ENCODE measurements at regions not wholly inside any gene's neighbourhood (a gene's known extent, or its start where the extent isn't known, plus 50 kb on each side); places are given as distances from the start of the nearest gene placed in this dataset.
"Not testable (repeated sequence)": the region's sequence is repeated elsewhere in the genome, so short reads cannot be mapped to it uniquely, and the experiment has no call there.

- DNase-seq (ENCODE audit: low read depth), result no peak
Measured at GRCh38 chr4:58360354-58361133, 1250.4 kb upstream of the IGFBP7 start.

GRCh38 chr4:58359590-58359989 is 1249.4 kb upstream of the IGFBP7 start:
- DNase-seq (ENCODE audit: low read depth), result no peak

- no peak for DNase-seq (ENCODE audit: low read depth)
Measured at GRCh38 chr4:58357947-58358346, 1247.8 kb upstream of the IGFBP7 start.

DNA sequence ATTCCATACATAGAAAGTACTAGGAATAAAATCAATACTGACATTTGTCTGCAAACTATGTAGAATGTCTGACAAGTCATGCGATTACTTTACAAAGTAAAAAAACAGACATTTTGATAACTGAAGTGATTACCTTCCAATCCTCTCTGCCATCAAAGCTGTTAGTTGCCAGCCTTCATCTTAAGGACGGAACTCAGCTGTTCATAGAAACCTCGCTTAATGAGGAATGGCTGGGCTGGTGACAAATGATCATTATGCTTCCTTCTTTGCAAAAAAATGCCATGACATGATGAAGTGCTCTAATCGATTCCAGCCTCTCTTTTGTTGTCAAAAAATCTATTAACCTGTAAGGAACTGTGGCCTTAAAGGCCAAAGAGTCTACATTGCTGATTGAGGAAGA is 1214.9 kb upstream of the IGFBP7 start:
- no peak for DNase-seq (ENCODE audit: low read depth)

GRCh38 chr4:58313444-58313843 is 1203.3 kb upstream of the IGFBP7 start:
- no peak for DNase-seq (ENCODE audit: low read depth)

DNA sequence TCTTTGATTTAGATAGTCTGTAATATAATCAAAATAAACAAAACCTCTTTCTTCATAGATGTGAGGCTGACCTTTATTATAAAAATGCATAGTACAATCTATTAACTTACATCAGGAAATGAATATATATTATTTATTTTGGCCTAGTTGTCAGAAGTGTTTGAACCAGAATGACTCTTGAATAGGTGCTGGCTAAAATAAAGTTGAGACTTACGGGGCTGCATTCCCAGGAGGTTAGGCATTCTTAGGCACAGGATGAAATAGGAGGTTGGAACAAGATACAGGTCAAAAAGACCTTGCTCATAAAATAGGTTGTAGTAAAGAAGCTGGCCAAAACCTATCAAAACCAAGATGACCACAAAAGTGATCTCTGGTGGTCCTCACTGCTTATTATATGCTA is 1193.3 kb upstream of the IGFBP7 start:
- DNase-seq (ENCODE audit: low read depth), result no peak

DNA sequence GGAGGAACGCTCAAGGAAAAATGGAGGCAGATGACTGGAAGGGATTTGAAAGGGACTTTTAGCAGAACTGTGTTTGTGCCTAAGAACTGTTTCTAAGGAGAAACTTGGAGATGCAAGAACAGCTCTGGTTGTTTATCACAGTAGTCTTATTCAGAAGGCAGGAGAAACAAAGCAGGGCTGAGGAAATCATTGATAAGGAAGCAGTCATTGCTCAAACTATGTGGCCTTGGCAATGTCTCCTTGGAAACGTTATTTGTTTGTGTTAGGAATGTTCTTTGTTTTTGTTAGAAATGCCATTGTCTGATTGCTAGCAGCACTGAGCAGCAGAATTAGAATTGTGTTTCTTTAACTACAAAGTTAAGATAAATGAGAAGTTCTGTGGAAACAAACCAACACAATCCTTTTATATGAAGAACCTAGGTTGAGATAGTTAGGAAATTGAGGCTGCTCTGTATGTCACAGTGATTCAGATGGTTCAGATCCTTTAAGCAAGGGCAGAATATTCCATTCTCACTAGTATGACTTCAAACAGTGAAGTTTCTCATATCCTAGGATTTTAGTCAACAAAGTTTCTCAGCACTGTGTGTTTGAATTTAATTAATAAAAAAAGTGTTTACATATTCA is 1191.3 kb upstream of the IGFBP7 start:
- DNase-seq (ENCODE audit: low read depth), result no peak

GRCh38 chr4:58286335-58286734 is 1176.2 kb upstream of the IGFBP7 start:
- no peak for DNase-seq (ENCODE audit: low read depth)

- not testable (repeated sequence) for DNase-seq (ENCODE audit: low read depth)
Measured at GRCh38 chr4:58280928-58281327, 1170.7 kb upstream of the IGFBP7 start.

- no peak for DNase-seq (ENCODE audit: low read depth)
Measured at GRCh38 chr4:58275856-58276255, 1165.7 kb upstream of the IGFBP7 start.

GRCh38 chr4:58274553-58274952 is 1164.4 kb upstream of the IGFBP7 start:
- no peak for DNase-seq (ENCODE audit: low read depth)

GRCh38 chr4:58272311-58272710 is 1162.1 kb upstream of the IGFBP7 start:
- DNase-seq (ENCODE audit: low read depth), result no peak

GRCh38 chr4:58265734-58266133 is 1155.5 kb upstream of the IGFBP7 start:
- no peak for DNase-seq (ENCODE audit: low read depth)

GRCh38 chr4:58261526-58261925 is 1151.3 kb upstream of the IGFBP7 start:
- DNase-seq (ENCODE audit: low read depth), result no peak

DNA sequence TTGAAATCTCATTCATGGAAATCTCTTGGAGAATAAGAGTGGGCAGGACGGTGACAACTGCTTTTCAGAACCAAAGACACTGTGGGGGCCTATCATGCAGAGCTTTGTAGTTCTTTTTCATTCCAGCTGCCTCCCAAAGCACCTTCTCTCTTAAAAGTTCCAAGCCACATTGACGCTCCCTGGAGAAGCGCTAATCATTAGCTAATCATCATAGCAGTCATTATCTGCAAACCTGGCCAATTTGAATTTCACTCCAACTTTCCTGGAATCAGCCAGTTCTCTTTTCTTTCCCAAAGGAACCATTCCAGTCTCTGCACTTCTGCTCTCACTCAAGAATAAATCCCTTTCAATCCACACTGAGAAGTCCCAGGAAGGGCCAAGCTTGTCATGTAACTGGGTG is 1144.1 kb upstream of the IGFBP7 start:
- no peak for DNase-seq (ENCODE audit: low read depth)

DNA sequence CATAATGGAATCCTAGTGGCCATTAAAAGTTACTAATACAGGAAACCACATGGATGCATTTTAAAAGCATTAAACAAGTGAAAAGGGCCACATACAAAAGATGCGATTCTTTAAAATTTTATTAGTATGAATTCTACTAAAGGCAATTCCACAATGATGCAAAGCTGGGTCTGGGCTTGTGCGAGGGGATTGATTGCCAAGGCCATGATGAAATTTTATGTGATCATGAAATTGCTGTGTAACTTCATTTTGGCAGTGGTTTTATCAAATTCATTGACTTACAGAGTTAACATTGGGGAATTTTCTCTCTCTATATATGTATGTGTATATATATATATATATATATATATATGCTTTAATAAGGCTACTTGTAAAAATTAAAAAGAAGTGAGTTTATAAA is 1142.5 kb upstream of the IGFBP7 start:
- no peak for DNase-seq (ENCODE audit: low read depth)

DNA sequence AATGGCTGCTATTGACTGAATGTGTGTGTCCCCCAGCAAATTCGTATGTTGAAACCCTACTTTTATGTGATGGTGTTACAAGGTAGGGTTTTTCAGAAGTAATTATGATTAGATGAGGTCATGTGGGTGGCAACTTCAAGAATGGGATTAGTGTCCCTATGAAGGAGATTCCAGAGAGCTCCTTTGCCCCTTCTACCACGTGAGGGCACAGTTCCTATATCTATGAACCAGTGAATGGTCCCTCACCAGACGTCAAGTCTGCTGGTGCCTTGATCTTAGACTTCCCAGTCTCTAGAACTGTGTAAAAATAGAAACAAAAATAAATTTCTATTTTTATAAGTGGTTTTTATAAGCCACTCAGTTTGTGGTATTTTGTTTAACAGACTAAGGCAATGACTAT is 1137.6 kb upstream of the IGFBP7 start:
- no peak for DNase-seq (ENCODE audit: low read depth)

- no peak for DNase-seq (ENCODE audit: low read depth)
Measured at GRCh38 chr4:58225460-58225859, 1115.3 kb upstream of the IGFBP7 start.

- DNase-seq (ENCODE audit: low read depth), result no peak
Measured at GRCh38 chr4:58219179-58219578, 1109.0 kb upstream of the IGFBP7 start.

DNA sequence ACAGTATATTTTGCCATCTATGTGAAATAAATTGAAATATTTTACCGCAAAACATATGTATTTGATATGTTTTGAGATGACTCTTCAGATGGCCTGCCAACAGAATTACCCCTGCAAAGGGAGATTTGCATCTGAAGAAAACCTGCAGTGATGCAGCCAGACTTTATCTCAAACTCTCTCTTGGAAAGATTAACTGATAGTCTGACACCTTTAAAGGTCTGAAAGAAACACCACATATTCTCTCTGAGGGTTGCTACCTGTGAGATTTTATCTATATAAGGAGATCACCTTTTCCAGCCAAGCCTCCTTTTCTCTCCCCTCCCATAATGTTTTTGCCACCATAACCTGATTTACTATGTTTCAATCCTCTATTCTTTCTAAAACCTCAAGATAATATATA is 1106.3 kb upstream of the IGFBP7 start:
- DNase-seq (ENCODE audit: low read depth), result no peak

DNA sequence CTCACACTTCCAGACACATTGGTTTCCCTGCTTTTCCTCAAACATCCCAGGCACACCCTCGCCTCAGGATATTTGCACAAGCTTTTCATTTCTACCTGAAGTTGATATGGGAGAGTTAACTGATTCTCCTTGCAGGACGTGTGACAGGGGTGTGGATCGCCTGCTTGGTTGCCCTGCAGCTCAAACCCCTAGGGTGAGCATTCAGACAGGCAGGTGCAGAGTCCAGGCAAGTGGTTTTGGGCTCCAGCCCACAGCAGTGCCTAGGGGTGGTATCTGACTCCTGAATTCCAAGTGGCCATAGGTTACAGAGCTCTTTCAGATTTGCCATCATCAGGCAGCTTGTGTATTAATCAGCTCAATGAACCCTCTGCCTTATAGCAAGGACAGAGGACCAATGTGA is 1104.2 kb upstream of the IGFBP7 start:
- no peak for DNase-seq (ENCODE audit: low read depth)

GRCh38 chr4:58209551-58209950 is 1099.4 kb upstream of the IGFBP7 start:
- no peak for DNase-seq (ENCODE audit: low read depth)

GRCh38 chr4:58209001-58209400 is 1098.8 kb upstream of the IGFBP7 start:
- DNase-seq (ENCODE audit: low read depth), result no peak
